Naive thymus-derived CD4-positive, alpha-beta T cell (primary cell): ENCODE measurements at regions not wholly inside any gene's neighbourhood (a gene's known extent, or its start where the extent isn't known, plus 50 kb on each side); places are given as distances from the start of the nearest gene placed in this dataset.

Source experiments
- ATAC-seq: fragments of 150-1000 bp; cut with Tn5 transposase; 2 replicates; pipeline ENCODE4 v1.10.0; 2021; ENCODE audit warnings: mild to moderate bottlenecking, moderate library complexity
- CTCF ChIA-PET: fragments of 350-600 bp; sonication (Branson Sonifier 250); formaldehyde crosslinking; loops from one replicate; lab custom pipeline; 2021; ENCODE audit warnings: antibody characterized with exemption; lab: Charles Lee
- POLR2A ChIA-PET: fragments of 350-600 bp; sonication (Branson Sonifier 250); formaldehyde crosslinking; loops from one replicate; lab custom pipeline; 2021; ENCODE audit warnings: antibody characterized with exemption, inconsistent platforms; lab: Charles Lee
- DNase-seq, 9 donors: peaks; one replicate each; pipeline versions ENCODE4 v3.0.0 to v3.0.0-alpha.2; 2020 to 2022; ENCODE audit warnings: mixed read lengths in 1 of 9
- H3K27ac ChIP-seq: one replicate; pipeline ENCODE4 v1.7.0; 2013; ENCODE audit warnings: mild to moderate bottlenecking, low read depth, low read length, moderate library complexity
- H3K27me3 ChIP-seq, 2 donors: one replicate each; pipeline ENCODE4 v1.7.0; 2013; ENCODE audit warnings: low read length in 2 of 2, mild to moderate bottlenecking in 2 of 2, moderate library complexity in 2 of 2; ENCODE audit not compliant: control insufficient read depth in 2 of 2, insufficient read depth in 2 of 2
- H3K36me3 ChIP-seq, 3 experiments: 1 replicate in 2 of 3; 2 replicates in 1 of 3; pipeline ENCODE4 v1.7.0; 2013; ENCODE audit warnings: low read length in 3 of 3, mild to moderate bottlenecking in 3 of 3, moderate library complexity in 1 of 3; ENCODE audit not compliant: insufficient read depth in 3 of 3, control insufficient read depth in 2 of 3
- H3K4me1 ChIP-seq, 2 donors: one replicate each; pipeline ENCODE4 v1.7.0; 2013; ENCODE audit warnings: low read length in 2 of 2, mild to moderate bottlenecking in 2 of 2, moderate library complexity in 1 of 2; ENCODE audit not compliant: control insufficient read depth in 2 of 2, insufficient read depth in 2 of 2
- H3K4me3 ChIP-seq: 2 replicates; pipeline ENCODE4 v1.7.0; 2013; ENCODE audit warnings: mild to moderate bottlenecking, low read length
- H3K9me3 ChIP-seq, 3 experiments: 1 replicate in 2 of 3; 2 replicates in 1 of 3; pipeline ENCODE4 v1.7.0; 2013; ENCODE audit warnings: low read length in 3 of 3; ENCODE audit not compliant: control insufficient read depth in 2 of 3
- H3K27ac Mint-ChIP-seq, 9 donors: one replicate each; pipeline ENCODE4 v1.8.0; 2020 to 2022; ENCODE audit warnings: mixed read lengths in 9 of 9, mild to moderate bottlenecking in 8 of 9, moderate library complexity in 5 of 9, inconsistent platforms in 2 of 9
- H3K27me3 Mint-ChIP-seq, 5 donors: one replicate each; pipeline ENCODE4 v1.8.0; 2021 to 2022; ENCODE audit warnings: mixed read lengths in 5 of 5, mild to moderate bottlenecking in 1 of 5
- H3K36me3 Mint-ChIP-seq, 5 donors: one replicate each; pipeline ENCODE4 v1.8.0; 2020 to 2022; ENCODE audit warnings: mixed read lengths in 5 of 5, mild to moderate bottlenecking in 3 of 5, inconsistent platforms in 1 of 5
- H3K4me1 Mint-ChIP-seq, 7 donors: one replicate each; pipeline ENCODE4 v1.8.0; 2020 to 2022; ENCODE audit warnings: mixed read lengths in 7 of 7, mild to moderate bottlenecking in 3 of 7, inconsistent platforms in 1 of 7
- H3K4me3 Mint-ChIP-seq, 10 donors: one replicate each; pipeline ENCODE4 v1.8.0; 2020 to 2022; ENCODE audit warnings: mild to moderate bottlenecking in 10 of 10, mixed read lengths in 10 of 10, moderate library complexity in 6 of 10, inconsistent platforms in 2 of 10
- H3K9me3 Mint-ChIP-seq, 11 donors: one replicate each; pipeline ENCODE4 v1.8.0; 2020 to 2022; ENCODE audit warnings: mixed read lengths in 11 of 11, mild to moderate bottlenecking in 4 of 11, inconsistent platforms in 1 of 11, moderate library complexity in 1 of 11
- intact Hi-C, 2 donors: fragments of 100-400 bp; cut with micrococcal nuclease; formaldehyde crosslinking; loops; one replicate each; pipeline ENCODE4 v1.15.1; 2023

DNA sequence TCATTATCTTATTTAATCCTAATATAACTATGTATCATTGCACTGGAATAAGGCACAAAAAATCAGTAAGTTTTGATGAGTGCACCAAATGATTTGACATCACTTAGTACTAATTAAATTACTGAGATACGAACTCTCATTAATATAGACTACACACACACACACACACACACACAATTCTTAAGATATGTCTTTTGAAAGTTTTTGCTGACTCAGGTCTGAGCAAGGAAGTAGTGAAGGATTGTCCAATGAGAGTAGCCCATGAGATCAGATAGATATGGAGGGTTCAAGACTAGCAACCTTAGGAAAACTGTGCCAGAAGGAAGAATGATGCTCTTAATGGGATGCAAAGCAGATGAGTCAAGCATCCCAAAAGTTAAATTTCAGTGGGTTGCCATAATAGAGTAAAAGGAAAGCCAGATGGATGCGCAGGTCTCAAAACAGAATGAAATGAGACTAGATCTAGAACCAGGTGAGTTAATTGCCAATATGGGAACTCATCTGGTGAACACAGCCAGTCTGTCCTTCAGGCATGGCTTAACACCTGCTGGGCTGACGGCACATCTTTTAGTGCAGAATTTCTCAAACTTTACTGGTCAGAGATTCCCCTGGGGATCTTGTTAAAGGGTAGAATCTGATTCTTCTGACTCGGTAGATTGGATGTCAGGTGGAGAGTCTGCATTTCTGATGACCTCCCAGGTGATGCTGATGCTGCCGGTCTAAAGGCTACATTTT is 197.0 kb upstream of the NR4A3 start:
- no peak for DNase-seq
- intact Hi-C loops, result no loop called here
- H3K27ac Mint-ChIP-seq, result no peak overlapping the region
- ATAC-seq, result no peak
- H3K9me3 ChIP-seq, result no peaks in the 10 kb centered on the region
- no peaks in the 10 kb centered on the region for H3K36me3 Mint-ChIP-seq
- no peaks in the 10 kb centered on the region for H3K36me3 ChIP-seq
- H3K4me1 ChIP-seq, result no peaks in the 10 kb centered on the region
- H3K4me1 Mint-ChIP-seq, result peaks cover 0 to 5% (median 0%) of the 10 kb centered on the region in 7 donors
- H3K27ac ChIP-seq, result no peak overlapping the region
- POLR2A ChIA-PET, result no interaction called here
- no peak overlapping the region for H3K4me3 ChIP-seq
- no peaks in the 10 kb centered on the region for H3K9me3 Mint-ChIP-seq
- CTCF ChIA-PET, result no interaction called here
- no peak overlapping the region for H3K4me3 Mint-ChIP-seq
- H3K27me3 Mint-ChIP-seq, result peaks cover 0 to 17% (median 3%) of the 10 kb centered on the region in 5 donors
- no peaks in the 10 kb centered on the region for H3K27me3 ChIP-seq

DNA sequence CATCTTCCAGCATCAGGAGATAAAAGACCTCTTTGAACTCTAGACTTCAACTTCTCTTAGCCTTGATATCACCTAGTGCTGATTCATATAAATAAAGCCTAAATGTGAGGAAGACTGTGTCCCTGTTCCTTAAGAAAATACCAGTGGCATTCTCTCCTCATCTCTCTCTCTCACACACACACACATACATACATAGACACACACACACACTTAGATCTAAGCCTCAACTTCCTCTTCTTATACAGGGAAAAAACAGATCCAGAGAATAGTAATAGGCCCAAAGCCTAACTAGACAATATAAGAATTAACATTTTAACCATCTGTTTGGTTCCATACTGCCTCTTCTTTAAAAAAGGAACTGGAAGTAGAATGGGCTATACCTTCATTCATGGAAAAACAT is 195.3 kb upstream of the NR4A3 start:
- Histone ChIP-seq H3K27ac (no peak overlapping the region), H3K4me3 (no peak overlapping the region), H3K9me3 (no peaks in the 10 kb centered on the region), H3K36me3 (no peaks in the 10 kb centered on the region), H3K4me1 (no peaks in the 10 kb centered on the region), H3K27me3 (no peaks in the 10 kb centered on the region)
- Mint-ChIP-seq H3K4me1 (peaks cover 0 to 5% (median 0%) of the 10 kb centered on the region in 7 donors), H3K27me3 (peaks cover 0 to 16% (median 0%) of the 10 kb centered on the region in 5 donors), H3K4me3 (no peak overlapping the region), H3K36me3 (no peaks in the 10 kb centered on the region), H3K9me3 (no peaks in the 10 kb centered on the region), H3K27ac (no peak overlapping the region)
- ATAC-seq (no peak), DNase-seq (no peak)
- POLR2A ChIA-PET, result no interaction called here
- intact Hi-C loops, result no loop called here
- CTCF ChIA-PET, result no interaction called here

DNA sequence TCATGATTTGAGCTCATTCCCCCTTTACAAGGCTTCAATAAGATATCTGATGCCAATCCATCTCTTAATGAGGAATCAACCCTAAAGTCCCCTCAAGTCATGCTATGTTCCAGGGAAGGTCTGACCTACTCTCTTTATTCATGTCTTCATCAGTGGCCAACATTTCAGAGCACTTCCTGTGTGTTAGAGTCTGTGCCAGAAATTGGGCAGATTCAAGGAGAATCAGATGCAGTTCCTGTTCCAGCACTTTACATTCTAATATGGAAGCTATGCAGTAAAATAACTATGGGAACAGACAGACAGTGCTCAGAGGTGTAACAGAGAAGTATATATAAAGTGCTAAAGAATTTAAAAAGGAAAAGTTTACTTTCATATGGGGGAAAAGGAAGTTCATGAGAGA is 193.4 kb upstream of the NR4A3 start:
- Mint-ChIP-seq H3K9me3 (no peaks in the 10 kb centered on the region), H3K4me1 (peaks cover 0 to 5% (median 0%) of the 10 kb centered on the region in 7 donors), H3K27me3 (peaks cover 0 to 17% (median 3%) of the 10 kb centered on the region in 5 donors), H3K4me3 (no peak overlapping the region), H3K36me3 (no peaks in the 10 kb centered on the region), H3K27ac (no peak overlapping the region)
- Histone ChIP-seq H3K9me3 (no peaks in the 10 kb centered on the region), H3K27me3 (no peaks in the 10 kb centered on the region), H3K4me3 (no peak overlapping the region), H3K36me3 (no peaks in the 10 kb centered on the region), H3K27ac (no peak overlapping the region), H3K4me1 (no peaks in the 10 kb centered on the region)
- ChIA-PET CTCF (interaction anchor here (0.6 kb wide), 1 partner anchor 168 kb away, joined by 3 read pairs; no protein-coding TSS in a partner anchor), POLR2A (no interaction called here)
- intact Hi-C loops, result no loop called here
- DNase-seq (no peak), ATAC-seq (no peak)

DNA sequence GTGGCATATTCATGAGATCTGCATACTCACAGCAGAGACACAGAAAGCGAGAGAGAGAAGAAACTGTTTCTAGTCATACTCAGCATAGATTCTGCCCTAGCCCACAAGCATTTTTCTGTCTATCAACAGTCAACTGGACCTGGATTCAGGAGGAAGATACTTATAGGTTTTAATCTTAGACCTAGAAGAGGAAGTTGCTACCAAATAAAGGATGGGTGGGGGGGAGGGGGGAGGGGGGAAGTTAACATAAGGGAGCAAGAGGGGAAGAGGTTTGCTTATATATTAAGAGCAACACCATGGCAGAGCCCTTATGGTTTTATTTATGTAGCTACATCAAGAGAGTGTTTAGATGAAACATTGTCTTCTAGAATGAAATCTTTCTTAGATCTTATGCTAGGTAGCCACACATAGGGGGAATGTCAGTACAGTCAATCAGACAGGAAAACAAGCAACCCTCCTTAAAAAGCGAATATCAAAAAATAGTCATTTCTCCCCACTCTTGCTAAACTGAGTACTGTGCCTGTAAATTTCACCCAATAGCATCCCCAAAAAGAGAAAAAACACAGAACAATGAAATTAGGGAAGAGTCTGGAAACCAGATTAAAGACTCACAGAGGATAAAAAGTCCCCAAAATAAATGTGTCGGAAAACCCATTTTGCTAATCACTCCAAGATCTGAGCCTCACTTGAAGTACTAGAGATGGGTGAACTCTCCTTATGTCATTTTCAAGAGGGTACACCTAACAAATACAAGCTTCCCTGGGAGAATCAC is 192.7 kb upstream of the NR4A3 start:
- no peaks in the 10 kb centered on the region for H3K9me3 Mint-ChIP-seq
- POLR2A ChIA-PET, result no interaction called here

DNA sequence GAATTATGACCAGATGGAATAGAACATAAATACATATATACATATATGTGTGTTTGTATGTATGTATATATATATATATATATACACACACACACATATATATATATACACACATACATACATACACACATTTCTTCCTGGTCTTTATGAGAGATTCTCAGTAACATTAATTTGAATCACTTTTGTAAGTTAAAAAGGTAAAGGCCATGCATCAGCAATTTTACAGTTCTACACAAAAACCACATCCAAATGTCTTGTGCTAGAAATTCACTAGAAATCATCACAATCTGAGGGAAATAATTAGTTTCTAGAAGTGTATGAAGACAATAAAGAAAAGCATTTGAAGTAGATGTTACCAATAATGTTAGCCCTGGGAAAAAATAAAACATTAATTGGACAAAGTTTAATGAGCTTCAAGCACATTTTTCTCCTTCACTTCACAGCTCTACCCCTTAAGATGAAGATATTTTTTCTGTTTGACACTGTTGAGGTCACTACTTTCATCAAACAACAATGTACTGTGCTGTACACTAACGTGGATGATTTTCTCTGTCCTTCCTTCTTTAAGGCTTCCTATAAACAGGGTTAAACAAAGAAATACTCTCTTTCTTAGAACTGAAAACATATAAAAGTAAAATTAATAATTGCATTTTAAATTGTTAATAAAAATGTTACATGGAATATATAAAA is 189.2 kb upstream of the NR4A3 start:
- H3K4me1 ChIP-seq, result no peaks in the 10 kb centered on the region
- no peaks in the 10 kb centered on the region for H3K27me3 ChIP-seq
- intact Hi-C loops, result no loop called here
- no peak overlapping the region for H3K4me3 ChIP-seq
- H3K9me3 ChIP-seq, result no peaks in the 10 kb centered on the region
- no peak overlapping the region for H3K27ac Mint-ChIP-seq
- ChIA-PET POLR2A (no interaction called here), CTCF (no interaction called here)
- no peak for DNase-seq
- no peak overlapping the region for H3K4me3 Mint-ChIP-seq
- H3K27me3 Mint-ChIP-seq, result peaks cover 0 to 28% (median 2%) of the 10 kb centered on the region in 5 donors
- no peak for ATAC-seq
- no peak overlapping the region for H3K27ac ChIP-seq
- no peaks in the 10 kb centered on the region for H3K9me3 Mint-ChIP-seq
- no peaks in the 10 kb centered on the region for H3K36me3 ChIP-seq
- H3K36me3 Mint-ChIP-seq, result no peaks in the 10 kb centered on the region
- peaks cover 0 to 5% (median 0%) of the 10 kb centered on the region in 7 donors for H3K4me1 Mint-ChIP-seq

More for the DNA sequence above, 192.7 kb upstream of the NR4A3 start:
- peaks cover 0 to 19% (median 4%) of the 10 kb centered on the region in 5 donors for H3K27me3 Mint-ChIP-seq
- Histone ChIP-seq H3K4me1 (no peaks in the 10 kb centered on the region), H3K36me3 (no peaks in the 10 kb centered on the region), H3K4me3 (no peak overlapping the region), H3K27ac (no peak overlapping the region), H3K27me3 (no peaks in the 10 kb centered on the region), H3K9me3 (no peaks in the 10 kb centered on the region)
- no peak overlapping the region for H3K4me3 Mint-ChIP-seq
- ATAC-seq, result no peak
- DNase-seq, result no peak
- H3K27ac Mint-ChIP-seq, result no peak overlapping the region
- H3K4me1 Mint-ChIP-seq, result peaks cover 0 to 5% (median 0%) of the 10 kb centered on the region in 7 donors
- CTCF ChIA-PET, result interaction anchor here (0.6 kb wide), 1 partner anchor 168 kb away, joined by 3 read pairs; no protein-coding TSS in a partner anchor
- intact Hi-C loops, result no loop called here
- no peaks in the 10 kb centered on the region for H3K36me3 Mint-ChIP-seq

DNA sequence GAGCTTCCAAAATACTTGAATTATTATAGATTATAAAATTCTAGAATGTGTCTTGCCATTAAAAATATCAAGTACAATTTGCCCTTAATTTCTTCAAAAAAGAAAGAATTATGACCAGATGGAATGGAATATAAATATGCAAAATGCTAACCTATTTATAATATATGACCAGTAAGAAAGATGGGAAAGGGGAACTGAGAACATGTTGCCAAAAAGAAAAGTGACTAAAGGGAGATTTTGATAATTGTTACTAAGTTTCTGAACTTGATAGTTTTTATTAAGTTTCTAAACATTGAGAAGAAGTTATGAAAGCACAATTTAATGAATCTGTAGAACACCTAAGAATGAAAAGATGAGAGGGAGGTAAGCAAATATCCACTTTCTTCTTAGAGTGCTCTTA is 188.4 kb upstream of the NR4A3 start:
- POLR2A ChIA-PET, result no interaction called here
- ATAC-seq, result no peak
- H3K36me3 Mint-ChIP-seq, result no peaks in the 10 kb centered on the region

More for the DNA sequence above, 188.4 kb upstream of the NR4A3 start:
- Histone ChIP-seq H3K27ac (no peak overlapping the region), H3K4me1 (no peaks in the 10 kb centered on the region), H3K36me3 (no peaks in the 10 kb centered on the region), H3K4me3 (no peak overlapping the region), H3K27me3 (no peaks in the 10 kb centered on the region), H3K9me3 (no peaks in the 10 kb centered on the region)
- no peak overlapping the region for H3K4me3 Mint-ChIP-seq
- no peak for DNase-seq
- H3K27me3 Mint-ChIP-seq, result peaks cover 0 to 27% (median 5%) of the 10 kb centered on the region in 5 donors
- intact Hi-C loops, result no loop called here
- H3K4me1 Mint-ChIP-seq, result peaks cover 0 to 4% (median 0%) of the 10 kb centered on the region in 7 donors
- H3K9me3 Mint-ChIP-seq, result no peaks in the 10 kb centered on the region
- no peak overlapping the region for H3K27ac Mint-ChIP-seq
- CTCF ChIA-PET, result no interaction called here
